Ramos (cell line): ENCODE measurements at regions not wholly inside any gene's neighbourhood (a gene's known extent, or its start where the extent isn't known, plus 50 kb on each side); places are given as distances from the start of the nearest gene placed in this dataset.
"Not testable (repeated sequence)": the region's sequence is repeated elsewhere in the genome, so short reads cannot be mapped to it uniquely, and the experiment has no call there.

Source experiments
- in situ Hi-C: fragments of 300-500 bp; cut with MboI; formaldehyde crosslinking; loops from one replicate; pipeline ENCODE4 v1.14.3; 2022; ENCODE audit warnings: low sequenced_read_pairs; ENCODE audit not compliant: unreplicated experiment

- in situ Hi-C loops, result no loop called here
These were observed 847.4 kb downstream of the IGSF11 start for GRCh38 chr3:118187221-118187620.

DNA sequence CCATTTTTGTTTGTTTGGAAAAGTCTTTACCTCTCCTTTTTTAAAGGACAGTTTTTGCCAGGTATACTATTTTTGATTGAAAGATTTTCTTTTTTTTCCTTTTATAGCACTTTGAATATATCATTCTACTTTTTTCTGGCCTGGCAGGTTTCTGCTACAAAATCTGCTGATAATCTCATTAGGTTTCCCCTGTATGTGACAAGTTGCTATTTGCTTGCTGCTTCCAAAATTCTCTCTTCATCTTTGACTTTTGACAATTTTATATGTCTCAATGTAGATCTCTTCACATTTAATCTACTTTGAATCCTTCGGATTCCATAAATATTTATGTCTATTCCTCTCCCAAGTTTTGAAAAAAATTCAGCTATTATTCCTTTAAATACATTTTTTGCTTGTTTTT lies 838.5 kb downstream of the IGSF11 start:
- in situ Hi-C loops, result no loop called here

DNA sequence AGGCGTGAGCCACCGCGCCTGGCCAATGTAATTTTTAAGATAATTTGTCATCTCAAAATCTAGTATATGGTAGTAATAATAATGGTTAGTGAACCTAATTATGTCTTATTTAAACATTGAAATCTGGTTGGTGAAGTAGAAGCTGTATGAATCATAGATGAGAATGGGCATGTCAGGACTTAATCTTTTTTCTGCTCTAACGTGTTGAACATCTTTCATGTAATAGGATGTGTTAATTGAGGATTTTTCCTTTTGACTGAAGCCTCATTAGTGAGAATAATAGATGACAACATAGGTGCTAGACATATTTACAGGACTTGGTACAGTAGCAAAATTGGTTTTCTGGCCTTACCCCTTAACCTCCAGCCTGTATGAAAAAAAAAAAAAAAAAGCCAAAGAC lies 835.6 kb downstream of the IGSF11 start:
- in situ Hi-C loops, result no loop called here

DNA sequence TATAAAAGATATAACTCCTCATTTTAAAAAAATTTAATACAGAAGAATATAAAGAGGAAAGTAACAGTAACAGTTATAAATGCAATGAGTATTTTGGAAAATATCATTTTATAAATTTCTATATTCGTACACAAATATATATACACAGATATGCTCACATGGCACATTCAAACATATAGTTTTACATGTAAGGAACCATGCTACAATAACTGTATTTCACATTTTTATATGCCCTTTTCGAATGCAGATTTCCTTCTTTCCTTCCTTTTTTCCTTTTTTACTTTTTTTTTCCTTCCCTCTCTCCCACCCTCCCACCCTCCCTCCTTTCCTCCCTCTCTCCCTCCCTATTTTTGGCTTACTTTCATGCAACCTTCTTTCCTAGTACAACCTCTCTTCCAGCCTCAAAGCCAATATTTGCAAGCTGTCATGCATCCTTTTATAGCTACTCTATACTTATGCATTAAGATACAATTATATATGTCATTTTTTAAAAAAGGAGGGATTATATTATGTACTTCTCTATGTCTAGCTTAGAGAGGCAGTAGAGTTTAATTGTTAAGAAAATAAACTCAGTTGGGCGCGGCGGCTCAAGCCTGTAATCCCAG lies 830.5 kb downstream of the IGSF11 start:
- in situ Hi-C loops, result no loop called here

DNA sequence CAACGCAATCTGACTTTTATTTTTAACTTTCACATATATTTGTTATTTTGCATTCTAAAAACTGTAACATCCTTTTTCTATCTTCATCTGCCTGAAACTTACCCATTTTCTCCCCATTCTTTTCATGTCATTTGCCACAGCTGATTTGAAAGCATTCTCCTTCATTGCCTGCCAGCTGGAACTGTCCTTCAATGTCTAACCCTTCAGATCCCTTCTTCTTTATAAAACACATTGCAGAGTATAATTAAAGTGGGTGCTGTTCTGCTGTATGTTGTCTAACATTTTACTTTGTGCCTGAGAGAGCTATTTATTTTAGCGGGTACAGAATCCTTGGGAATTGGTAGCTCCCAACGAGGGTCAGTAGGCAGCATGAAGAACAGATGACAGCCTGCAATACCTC lies 827.4 kb downstream of the IGSF11 start:
- in situ Hi-C loops, result no loop called here

DNA sequence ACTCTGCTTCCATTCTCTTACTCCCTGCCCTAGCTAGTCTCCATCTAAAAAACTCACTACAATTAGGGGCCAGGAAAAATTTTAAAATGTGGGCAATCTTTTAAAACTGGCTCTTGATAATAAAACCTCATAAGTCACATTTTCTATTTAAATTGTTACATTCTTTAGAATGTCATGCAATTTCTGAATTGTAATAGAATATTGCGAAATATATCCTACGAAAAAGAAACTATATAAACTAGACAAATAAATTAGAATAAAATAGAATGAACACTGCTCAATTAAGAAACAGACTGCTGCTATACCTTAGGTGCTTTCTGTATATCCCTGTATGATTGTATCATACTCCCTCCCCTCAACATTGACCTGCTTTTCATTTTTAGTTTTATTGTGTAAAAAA lies 826.0 kb downstream of the IGSF11 start:
- in situ Hi-C loops, result no loop called here

GRCh38 chr3:118213892-118214291 lies 820.8 kb downstream of the IGSF11 start:
- in situ Hi-C loops, result no loop called here

DNA sequence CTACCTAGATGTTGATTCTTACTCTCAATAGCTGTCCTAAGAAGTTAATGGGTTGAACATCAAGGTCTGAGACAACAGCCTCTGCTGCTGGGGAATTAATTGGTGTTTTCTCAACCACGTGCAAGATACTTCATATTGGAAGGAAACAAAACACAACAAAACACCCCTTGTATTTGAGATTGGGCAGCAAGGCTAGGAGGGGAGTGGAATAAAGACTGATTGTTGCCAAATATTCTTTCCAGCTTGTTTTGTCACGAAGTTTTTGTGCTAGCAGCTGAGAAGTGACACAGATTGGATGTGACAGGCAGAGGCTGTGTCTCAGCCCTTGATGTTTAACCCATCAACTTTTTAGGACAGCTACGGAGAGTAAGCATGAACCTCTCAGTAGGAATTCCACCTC lies 808.4 kb downstream of the IGSF11 start:
- in situ Hi-C loops, result no loop called here

- in situ Hi-C loops, result no loop called here
These were observed 807.5 kb downstream of the IGSF11 start for GRCh38 chr3:118227191-118227590.

- in situ Hi-C loops, result no loop called here
These were observed 806.5 kb downstream of the IGSF11 start for GRCh38 chr3:118228151-118228550.

DNA sequence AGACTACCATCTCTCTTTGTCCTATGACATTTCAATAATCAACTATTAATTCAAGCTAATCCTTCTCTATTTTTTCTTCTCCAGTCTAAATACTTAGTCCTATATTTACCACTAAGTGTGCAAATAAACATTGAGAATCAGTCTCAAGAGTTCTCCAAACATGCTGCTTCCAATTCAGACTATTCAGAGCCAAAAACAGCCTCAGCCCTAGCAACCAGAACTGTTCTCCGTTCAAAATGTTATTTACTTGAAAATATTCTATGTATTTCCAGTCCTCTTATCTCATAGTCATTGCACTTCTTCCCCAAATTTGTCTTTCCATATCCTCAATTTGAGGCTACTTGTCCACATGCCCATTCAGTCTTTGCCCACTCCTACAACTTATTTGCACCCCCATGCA lies 805.5 kb downstream of the IGSF11 start:
- in situ Hi-C loops, result no loop called here

DNA sequence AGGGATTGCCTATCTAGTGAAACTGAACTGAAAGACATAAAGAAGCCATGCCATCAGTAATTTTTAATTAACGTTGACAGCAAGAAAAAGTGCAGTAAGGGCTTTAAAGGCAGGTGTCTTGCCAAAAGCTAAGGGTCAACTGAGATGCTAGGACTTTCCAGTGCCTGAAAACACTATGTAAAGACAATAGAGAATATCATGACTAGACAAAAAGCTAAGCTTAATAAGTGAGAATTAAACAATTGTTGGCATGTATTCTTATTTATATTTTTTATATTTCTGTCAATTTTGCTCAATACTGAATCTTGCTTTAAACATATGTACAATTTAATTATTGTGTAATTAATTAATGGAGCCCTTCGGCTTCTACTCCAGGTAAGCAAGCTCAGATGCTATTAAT lies 803.1 kb downstream of the IGSF11 start:
- in situ Hi-C loops, result no loop called here

DNA sequence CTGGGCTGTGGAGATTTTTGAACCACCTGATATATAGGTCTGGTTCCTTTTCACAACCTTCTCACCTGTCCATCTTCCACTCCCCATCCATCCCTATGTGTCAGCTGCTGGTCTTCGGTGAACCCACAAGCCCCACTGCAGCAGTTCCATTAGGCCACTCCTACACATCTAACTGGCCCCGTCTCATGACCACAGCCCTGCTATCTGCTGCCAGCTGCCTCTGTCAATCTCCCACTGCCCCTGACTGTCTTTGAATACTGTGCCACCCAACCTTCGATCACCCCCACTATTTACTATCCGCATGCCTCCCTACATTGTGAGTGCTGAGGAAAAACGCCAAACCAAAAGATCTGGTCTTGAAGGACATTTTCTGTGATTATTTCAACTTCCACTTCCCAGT lies 795.4 kb downstream of the IGSF11 start:
- in situ Hi-C loops, result no loop called here

DNA sequence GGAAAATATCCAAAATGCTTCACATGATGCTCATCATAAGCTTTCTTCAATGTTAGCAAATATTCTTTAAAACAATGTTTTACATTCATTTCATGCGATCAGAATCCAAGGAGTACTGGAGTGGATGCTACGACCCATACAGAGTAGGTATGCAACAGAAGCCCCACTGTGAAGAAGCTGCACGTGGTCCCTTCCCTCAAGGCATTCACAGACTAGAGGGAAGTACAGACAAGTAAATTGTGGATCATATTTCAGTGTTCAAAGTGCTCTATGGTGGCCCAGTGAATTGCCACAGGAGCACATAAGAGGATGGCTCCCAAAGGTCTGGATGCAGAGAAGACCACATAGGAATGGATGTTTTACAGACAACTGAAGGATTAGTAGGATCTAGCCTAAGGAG lies 789.9 kb downstream of the IGSF11 start:
- in situ Hi-C loops, result no loop called here

- in situ Hi-C loops, result no loop called here
These were observed 789.3 kb downstream of the IGSF11 start for GRCh38 chr3:118245312-118245711.

DNA sequence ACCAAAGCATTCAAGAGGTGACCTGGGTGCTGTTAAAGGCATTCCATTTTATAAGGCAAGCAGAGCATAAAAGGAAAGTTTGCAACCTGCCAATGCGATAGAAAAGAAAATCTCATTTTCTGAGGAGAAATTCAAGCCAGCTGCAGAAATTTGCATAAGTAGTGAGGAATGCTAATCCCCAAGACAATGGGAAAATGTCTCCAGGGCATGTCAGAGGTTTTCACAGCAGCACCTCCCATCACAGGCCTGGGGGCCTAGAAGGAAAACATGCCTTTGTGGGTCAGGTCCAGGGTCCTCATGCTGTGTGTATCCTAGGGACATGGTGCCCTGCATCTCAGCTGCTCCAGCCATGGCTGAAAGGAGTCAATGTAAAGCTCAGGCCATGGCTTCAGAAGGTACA lies 775.8 kb downstream of the IGSF11 start:
- in situ Hi-C loops, result not testable (repeated sequence)

DNA sequence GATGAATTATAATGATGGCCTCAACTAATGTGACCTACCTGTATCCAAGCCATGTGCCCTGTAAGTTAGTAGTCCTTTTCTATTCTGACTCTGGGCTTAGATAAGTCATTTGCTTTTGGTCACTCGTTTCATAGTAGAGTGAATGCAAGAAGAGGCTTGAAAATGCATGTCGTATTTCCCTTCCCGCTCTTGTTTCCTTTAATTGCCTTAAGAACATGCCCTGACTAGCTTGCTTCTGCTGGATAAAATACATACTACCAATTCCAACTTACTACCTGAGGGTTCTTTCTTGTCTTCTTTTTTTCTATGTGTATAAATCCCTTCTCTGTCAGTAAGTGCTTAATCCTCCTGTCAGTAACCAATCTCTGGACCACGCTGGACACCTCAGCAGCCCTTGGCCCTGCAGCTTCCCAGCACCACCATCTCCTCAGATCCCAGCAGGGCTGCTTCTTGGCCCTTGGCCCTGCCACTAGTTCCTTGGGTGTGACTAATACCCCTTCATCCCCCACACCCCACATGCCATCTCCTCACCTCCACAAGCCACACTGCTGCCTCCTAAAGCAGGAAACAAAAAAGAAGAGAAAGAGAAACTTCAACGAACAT lies 771.7 kb downstream of the IGSF11 start:
- in situ Hi-C loops, result no loop called here

- in situ Hi-C loops, result no loop called here
These were observed 767.1 kb downstream of the IGSF11 start for GRCh38 chr3:118267588-118267987.

DNA sequence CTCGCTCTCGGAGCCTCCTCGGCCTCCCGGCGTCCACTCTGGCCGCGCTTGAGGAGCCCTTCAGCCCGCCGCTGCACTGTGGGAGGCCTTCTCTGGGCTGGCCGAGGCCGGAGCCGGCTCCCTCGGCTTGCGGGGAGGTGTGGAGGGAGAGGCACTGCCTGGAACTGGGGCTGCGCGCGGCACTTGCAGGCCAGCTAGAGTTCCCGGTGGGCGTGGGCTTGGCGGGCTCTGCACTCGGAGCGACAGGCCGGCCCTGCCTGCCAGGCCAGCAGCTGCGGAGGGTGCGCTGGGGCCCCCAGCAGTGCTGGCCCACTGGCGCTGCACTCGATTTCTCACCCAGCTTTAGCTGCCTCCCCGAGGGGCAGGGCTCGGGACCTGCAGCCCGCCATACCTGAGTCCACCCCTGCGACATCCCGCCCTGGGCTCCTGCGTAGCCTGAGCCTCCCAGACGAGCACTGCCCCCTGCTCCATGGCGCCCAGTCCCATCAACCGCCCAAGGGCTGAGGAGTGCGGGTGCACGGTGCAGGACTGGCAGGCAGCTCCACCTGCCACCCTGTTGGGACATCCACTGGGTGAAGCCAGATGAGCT lies 765.0 kb downstream of the IGSF11 start:
- in situ Hi-C loops, result no loop called here

DNA sequence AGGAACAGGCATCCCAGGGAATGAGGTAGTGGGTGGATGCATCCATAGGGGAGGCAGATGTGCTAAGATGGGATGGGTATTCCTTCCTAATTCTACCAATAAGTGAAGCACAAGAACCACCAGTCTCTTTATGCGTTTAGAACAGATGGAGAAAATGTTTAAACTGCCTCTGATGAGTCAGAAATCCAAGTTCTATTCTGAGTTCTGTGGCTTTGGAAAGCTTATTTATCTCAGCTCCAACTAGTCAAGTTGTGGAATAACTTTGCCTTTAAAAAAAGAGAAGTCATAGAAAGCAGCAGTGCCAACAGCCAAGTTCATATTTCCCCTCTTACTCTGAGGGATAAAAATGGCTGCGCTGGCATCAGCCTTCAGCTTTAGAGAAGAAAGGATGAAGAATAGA lies 761.7 kb downstream of the IGSF11 start:
- in situ Hi-C loops, result no loop called here

DNA sequence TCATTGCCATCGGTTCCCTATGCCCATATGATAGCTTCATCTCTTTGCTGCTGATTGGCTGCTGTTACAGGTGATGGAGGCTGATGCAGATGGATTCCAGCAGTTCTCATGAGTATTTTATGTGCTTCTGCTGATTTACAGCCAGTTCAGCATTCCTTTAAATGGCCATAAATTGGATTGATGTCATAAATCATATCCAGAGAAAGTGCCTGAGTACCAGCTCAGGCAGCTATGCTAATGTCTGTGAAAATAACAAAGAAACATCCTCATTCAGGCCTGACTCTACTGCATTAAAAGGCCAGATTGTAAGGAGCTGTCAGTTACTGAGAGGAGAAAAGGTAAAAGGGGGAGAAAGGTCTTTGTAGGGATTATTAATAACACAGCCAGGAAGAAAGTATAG lies 756.8 kb downstream of the IGSF11 start:
- in situ Hi-C loops, result no loop called here

- in situ Hi-C loops, result no loop called here
These were observed 741.8 kb downstream of the IGSF11 start for GRCh38 chr3:118292841-118293240.
